Hepatocyte (in vitro differentiated cells): ENCODE measurements at regions not wholly inside any gene's neighbourhood (a gene's known extent, or its start where the extent isn't known, plus 50 kb on each side); places are given as distances from the start of the nearest gene placed in this dataset.

Source experiments
- DNase-seq: peaks from one replicate; pipeline ENCODE4 v3.0.0-alpha.2; 2016; ENCODE audit warnings: low spot score
- H2AFZ ChIP-seq: fragments of 200-600 bp; sonication (generic); 2 replicates; pipeline ENCODE4 v1.6.0; 2016; ENCODE audit warnings: antibody characterized with exemption, mild to moderate bottlenecking
- H3K27ac ChIP-seq: fragments of 200-600 bp; sonication (generic); 2 replicates; pipeline ENCODE4 v1.5.1; 2016; ENCODE audit warnings: mild to moderate bottlenecking
- H3K27me3 ChIP-seq: fragments of 200-600 bp; sonication (generic); 2 replicates; pipeline ENCODE4 v1.6.1; 2016
- H3K36me3 ChIP-seq: fragments of 200-600 bp; sonication (generic); replicated peaks from 2 replicates; pipeline ENCODE4 v1.5.1; 2016; ENCODE audit warnings: low read depth; ENCODE audit not compliant: insufficient read depth
- H3K4me1 ChIP-seq: fragments of 200-600 bp; sonication (generic); 2 replicates; pipeline ENCODE4 v1.5.1; 2016; ENCODE audit warnings: mild to moderate bottlenecking, moderate library complexity; ENCODE audit not compliant: insufficient read depth
- H3K4me2 ChIP-seq: fragments of 200-600 bp; sonication (generic); 2 replicates; pipeline ENCODE4 v1.6.0; 2016
- H3K4me3 ChIP-seq: fragments of 200-600 bp; sonication (generic); 2 replicates; pipeline ENCODE4 v1.5.1; 2016; ENCODE audit warnings: mild to moderate bottlenecking
- H3K79me2 ChIP-seq: fragments of 200-600 bp; sonication (generic); 2 replicates; pipeline ENCODE4 v1.6.0; 2017; ENCODE audit warnings: mild to moderate bottlenecking
- H3K9me2 ChIP-seq: fragments of 200-600 bp; sonication (generic); replicated peaks from 2 replicates; pipeline ENCODE4 v1.6.0; 2017; ENCODE audit warnings: mild to moderate bottlenecking; ENCODE audit not compliant: insufficient read depth
- H3K9me3 ChIP-seq: fragments of 200-600 bp; sonication (generic); 2 replicates; pipeline ENCODE4 v1.5.1; 2016; ENCODE audit warnings: low read depth, mild to moderate bottlenecking
- H4K20me1 ChIP-seq: fragments of 200-600 bp; sonication (generic); 2 replicates; pipeline ENCODE4 v1.6.0; 2016; ENCODE audit warnings: mild to moderate bottlenecking; ENCODE audit not compliant: insufficient read depth, poor library complexity, severe bottlenecking
- CTCF ChIP-seq: fragments of 200-600 bp; sonication (generic); IDR thresholded peaks from 2 replicates; pipeline ENCODE4 v1.5.1; 2016; ENCODE audit warnings: antibody characterized with exemption, mild to moderate bottlenecking; ENCODE audit not compliant: poor library complexity
- EZH2 ChIP-seq: fragments of 200-600 bp; sonication (generic); IDR thresholded peaks from 2 replicates; pipeline ENCODE4 v1.6.1; 2016; ENCODE audit warnings: antibody characterized with exemption, mild to moderate bottlenecking, borderline replicate concordance
- EZH2phosphoT487 ChIP-seq: fragments of 200-600 bp; sonication (generic); IDR thresholded peaks from one replicate; pipeline ENCODE4 v1.6.1; 2018; ENCODE audit warnings: antibody characterized with exemption, mild to moderate bottlenecking, low read depth, moderate library complexity; ENCODE audit not compliant: unreplicated experiment, severe bottlenecking
- WGBS: methylation state at CpG from one replicate; pipeline ENCODE4 v1.1.6; 2016; ENCODE audit warnings: low lambda C conversion rate; ENCODE audit errors: missing lambda C conversion rate; 5-methylcytosine and 5-hydroxymethylcytosine counted together

GRCh38 chr17:37848690-37849616, 75.3 kb upstream of the TBC1D3K start:
- H3K4me1 ChIP-seq, result no peaks in the 10 kb centered on the region
- no peak for TF ChIP-seq EZH2
- TF ChIP-seq EZH2phosphoT487, result no peak
- TF ChIP-seq CTCF, result no peak
- no peaks in the 10 kb centered on the region for H4K20me1 ChIP-seq
- no peak overlapping the region for H2AFZ ChIP-seq
- H3K4me2 ChIP-seq, result no peak overlapping the region
- DNase-seq, result peak; percentile 42
- WGBS, result 90% methylated on average over 15 of the region's 15 CpGs
- no peaks in the 10 kb centered on the region for H3K27me3 ChIP-seq
- H3K79me2 ChIP-seq, result no peaks in the 10 kb centered on the region
- H3K27ac ChIP-seq, result no peak overlapping the region
- no peaks in the 10 kb centered on the region for H3K36me3 ChIP-seq
- no peaks in the 10 kb centered on the region for H3K9me2 ChIP-seq
- H3K4me3 ChIP-seq, result no peak overlapping the region
- H3K9me3 ChIP-seq, result no peaks in the 10 kb centered on the region

GRCh38 chr17:37847811-37848331, 76.3 kb upstream of the TBC1D3K start:
- Histone ChIP-seq H3K4me2 (no peak overlapping the region), H3K27me3 (no peaks in the 10 kb centered on the region), H3K4me1 (no peaks in the 10 kb centered on the region), H3K9me2 (no peaks in the 10 kb centered on the region), H3K9me3 (no peaks in the 10 kb centered on the region), H2AFZ (no peak overlapping the region), H3K79me2 (no peaks in the 10 kb centered on the region), H3K27ac (no peak overlapping the region), H3K4me3 (no peak overlapping the region), H3K36me3 (no peaks in the 10 kb centered on the region), H4K20me1 (no peaks in the 10 kb centered on the region)
- 92% methylated on average over 12 of the region's 12 CpGs for WGBS
- no peak for TF ChIP-seq CTCF
- no peak for TF ChIP-seq EZH2
- no peak for TF ChIP-seq EZH2phosphoT487
- DNase-seq, result no peak

GRCh38 chr17:37847102-37847501, 77.1 kb upstream of the TBC1D3K start:
- Histone ChIP-seq H3K36me3 (no peaks in the 10 kb centered on the region), H2AFZ (no peak overlapping the region), H3K27ac (no peak overlapping the region), H4K20me1 (no peaks in the 10 kb centered on the region), H3K9me3 (no peaks in the 10 kb centered on the region), H3K4me2 (no peak overlapping the region), H3K4me3 (no peak overlapping the region), H3K9me2 (no peaks in the 10 kb centered on the region), H3K79me2 (no peaks in the 10 kb centered on the region), H3K4me1 (no peaks in the 10 kb centered on the region), H3K27me3 (no peaks in the 10 kb centered on the region)
- no peak for TF ChIP-seq CTCF
- no peak for TF ChIP-seq EZH2phosphoT487
- no peak for TF ChIP-seq EZH2
- WGBS, result 95% methylated on average over 7 of the region's 7 CpGs
- DNase-seq, result no peak
